Calu3 (cell line): ENCODE measurements at regions not wholly inside any gene's neighbourhood (a gene's known extent, or its start where the extent isn't known, plus 50 kb on each side); places are given as distances from the start of the nearest gene placed in this dataset.

Experiments
- BruUV-seq: library from RNA; stranded (reverse); fragments of 400-500 nt; replicated peaks from 2 replicates; lab custom pipeline; 2021; lab: Mats Ljungman, UMichigan
- CTCF ChIA-PET: fragments of 300-600 bp; sonication (Branson Sonifier 250); formaldehyde crosslinking; loops from one replicate; lab custom pipeline; 2022; ENCODE audit warnings: antibody characterized with exemption; lab: Charles Lee
- DNase-seq: peaks from one replicate; pipeline ENCODE4 v3.0.0; 2022
- H3K27ac Mint-ChIP-seq: one replicate; pipeline ENCODE4 v1.8.0; 2022; ENCODE audit warnings: mixed read lengths; ENCODE audit not compliant: unreplicated experiment
- H3K27me3 Mint-ChIP-seq: one replicate; pipeline ENCODE4 v1.8.0; 2022; ENCODE audit warnings: mixed read lengths; ENCODE audit not compliant: unreplicated experiment
- H3K36me3 Mint-ChIP-seq: one replicate; pipeline ENCODE4 v1.8.0; 2022; ENCODE audit warnings: mild to moderate bottlenecking, moderate library complexity, mixed read lengths; ENCODE audit not compliant: insufficient read depth, unreplicated experiment
- H3K4me1 Mint-ChIP-seq: one replicate; pipeline ENCODE4 v1.8.0; 2022; ENCODE audit warnings: mild to moderate bottlenecking, low read depth, mixed read lengths; ENCODE audit not compliant: unreplicated experiment
- H3K4me3 Mint-ChIP-seq: one replicate; pipeline ENCODE4 v1.8.0; 2022; ENCODE audit warnings: mild to moderate bottlenecking, low read depth, moderate library complexity, mixed read lengths; ENCODE audit not compliant: unreplicated experiment
- H3K9me3 Mint-ChIP-seq: one replicate; pipeline ENCODE4 v1.8.0; 2022; ENCODE audit warnings: low read depth, mixed read lengths; ENCODE audit not compliant: unreplicated experiment
- CTCF ChIP-seq: fragments of 200-600 bp; IDR thresholded peaks from one replicate; pipeline ENCODE4 v1.8.0; 2022; ENCODE audit warnings: antibody characterized with exemption; ENCODE audit not compliant: unreplicated experiment
- intact Hi-C: fragments of 100-400 bp; cut with micrococcal nuclease; formaldehyde crosslinking; loops from one replicate; pipeline ENCODE4 v1.10.0; 2022; ENCODE audit not compliant: unreplicated experiment

- no peak overlapping the region for H3K27ac Mint-ChIP-seq
- no peak overlapping the region for H3K4me3 Mint-ChIP-seq
- no peaks in the 10 kb centered on the region for H3K27me3 Mint-ChIP-seq
- no peaks in the 10 kb centered on the region for H3K9me3 Mint-ChIP-seq
- BruUV-seq = no TSS peak
- intact Hi-C loops = no loop called here
- no peak for DNase-seq
- peaks cover 14% of the 10 kb centered on the region for H3K4me1 Mint-ChIP-seq
- H3K36me3 Mint-ChIP-seq = peaks cover under 1% of the 10 kb centered on the region
- no peak for TF ChIP-seq CTCF
- CTCF ChIA-PET = interaction anchor here (0.8 kb wide), 1 partner anchor 58 kb away, joined by 6 read pairs; no protein-coding TSS in a partner anchor
Measured at GRCh38 chr1:171426645-171427044, 58.7 kb upstream of the PRRC2C start.

GRCh38 chr1:171427852-171428471 lies 57.4 kb upstream of the PRRC2C start:
- Mint-ChIP-seq H3K36me3 (no peaks in the 10 kb centered on the region), H3K27ac (no peak overlapping the region), H3K9me3 (no peaks in the 10 kb centered on the region), H3K27me3 (no peaks in the 10 kb centered on the region), H3K4me3 (no peak overlapping the region), H3K4me1 (peaks cover 8% of the 10 kb centered on the region)
- no peak for TF ChIP-seq CTCF
- DNase-seq = no peak
- intact Hi-C loops = no loop called here
- CTCF ChIA-PET = interaction anchor here (0.6 kb wide), 1 partner anchor 18 kb away, joined by 3 read pairs; no protein-coding TSS in a partner anchor
- BruUV-seq = no TSS peak

GRCh38 chr1:171429137-171429536 lies 56.2 kb upstream of the PRRC2C start:
- DNase-seq = no peak
- Mint-ChIP-seq H3K9me3 (no peaks in the 10 kb centered on the region), H3K4me1 (peaks cover 11% of the 10 kb centered on the region), H3K36me3 (no peaks in the 10 kb centered on the region), H3K27me3 (no peaks in the 10 kb centered on the region), H3K27ac (no peak overlapping the region), H3K4me3 (no peak overlapping the region)
- no peak for TF ChIP-seq CTCF
- intact Hi-C loops = no loop called here
- BruUV-seq = no TSS peak
- CTCF ChIA-PET = no interaction called here

GRCh38 chr1:171431994-171432393 lies 53.3 kb upstream of the PRRC2C start:
- CTCF ChIA-PET = no interaction called here
- Mint-ChIP-seq H3K9me3 (no peaks in the 10 kb centered on the region), H3K4me1 (peaks cover 38% of the 10 kb centered on the region), H3K27me3 (no peaks in the 10 kb centered on the region), H3K4me3 (no peak overlapping the region), H3K36me3 (no peaks in the 10 kb centered on the region), H3K27ac (no peak overlapping the region)
- DNase-seq = no peak
- intact Hi-C loops = loop anchor here (2.0 kb wide), 1 partner anchor 53 kb away; the partner anchor contains the start of gene PRRC2C
- BruUV-seq = no TSS peak
- no peak for TF ChIP-seq CTCF
